ENCODE measurements at regions not wholly inside any gene's neighbourhood (a gene's known extent, or its start where the extent isn't known, plus 50 kb on each side); places are given as distances from the start of the nearest gene placed in this dataset.

DNA sequence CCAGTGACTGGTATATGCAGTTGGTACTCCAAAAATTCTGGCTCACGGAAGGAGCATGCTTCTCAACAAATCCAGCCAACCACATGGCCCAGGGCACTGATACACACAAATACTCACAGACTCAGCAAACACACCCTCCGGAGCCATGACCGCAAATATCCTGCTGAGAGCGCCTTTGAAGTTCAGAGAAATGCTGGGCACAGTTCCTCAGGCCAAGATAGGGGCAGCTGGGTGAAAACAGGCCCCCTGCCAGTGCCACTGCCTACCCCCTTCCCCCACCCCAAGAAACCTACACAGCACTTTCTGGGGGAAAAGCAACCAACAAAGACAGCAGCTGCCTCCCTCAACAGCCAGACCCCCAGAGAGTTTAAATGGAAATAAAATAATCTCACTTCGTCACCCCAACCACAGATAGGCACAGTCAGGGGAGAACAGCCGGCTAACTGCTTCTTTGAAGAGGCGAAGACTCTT, 120.0 kb downstream of the C5orf15 start:
- TF ChIP-seq, protein P1, sequence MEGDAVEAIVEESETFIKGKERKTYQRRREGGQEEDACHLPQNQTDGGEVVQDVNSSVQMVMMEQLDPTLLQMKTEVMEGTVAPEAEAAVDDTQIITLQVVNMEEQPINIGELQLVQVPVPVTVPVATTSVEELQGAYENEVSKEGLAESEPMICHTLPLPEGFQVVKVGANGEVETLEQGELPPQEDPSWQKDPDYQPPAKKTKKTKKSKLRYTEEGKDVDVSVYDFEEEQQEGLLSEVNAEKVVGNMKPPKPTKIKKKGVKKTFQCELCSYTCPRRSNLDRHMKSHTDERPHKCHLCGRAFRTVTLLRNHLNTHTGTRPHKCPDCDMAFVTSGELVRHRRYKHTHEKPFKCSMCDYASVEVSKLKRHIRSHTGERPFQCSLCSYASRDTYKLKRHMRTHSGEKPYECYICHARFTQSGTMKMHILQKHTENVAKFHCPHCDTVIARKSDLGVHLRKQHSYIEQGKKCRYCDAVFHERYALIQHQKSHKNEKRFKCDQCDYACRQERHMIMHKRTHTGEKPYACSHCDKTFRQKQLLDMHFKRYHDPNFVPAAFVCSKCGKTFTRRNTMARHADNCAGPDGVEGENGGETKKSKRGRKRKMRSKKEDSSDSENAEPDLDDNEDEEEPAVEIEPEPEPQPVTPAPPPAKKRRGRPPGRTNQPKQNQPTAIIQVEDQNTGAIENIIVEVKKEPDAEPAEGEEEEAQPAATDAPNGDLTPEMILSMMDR (conservative IDR thresholded peaks at IDR 0.05; ENCODE audit: low read depth, low read length) = no peak
- no peak overlapping the region for H3K4me3 ChIP-seq (ENCODE audit: low read depth, low read length)
- no peak for DNase-seq (ENCODE audit: low read depth)

DNA sequence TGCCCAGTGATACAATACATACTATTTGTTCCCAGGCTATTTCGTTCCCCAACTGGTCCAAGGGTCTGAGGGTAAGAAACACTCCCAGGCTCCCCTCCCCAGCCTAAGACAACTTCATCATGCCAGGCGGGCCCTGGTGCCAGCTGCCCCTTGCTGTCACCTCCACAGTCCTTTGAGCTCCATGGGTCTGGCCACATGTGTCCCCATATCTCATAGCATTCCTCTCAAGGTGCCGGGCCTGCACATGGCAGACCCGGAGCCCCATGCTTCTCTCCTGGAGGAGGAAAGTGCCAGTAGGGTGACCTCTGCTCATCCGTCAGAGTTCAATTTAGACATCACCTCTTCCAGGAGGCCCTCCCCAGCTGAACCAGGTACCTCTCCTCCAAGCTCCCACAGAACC, 120.5 kb downstream of the C5orf15 start:
- TF ChIP-seq, protein P1 (conservative IDR thresholded peaks at IDR 0.05; ENCODE audit: low read depth, low read length) = no peak
- H3K4me3 ChIP-seq (ENCODE audit: low read depth, low read length) = no peak overlapping the region
- DNase-seq (ENCODE audit: low read depth) = no peak

DNA sequence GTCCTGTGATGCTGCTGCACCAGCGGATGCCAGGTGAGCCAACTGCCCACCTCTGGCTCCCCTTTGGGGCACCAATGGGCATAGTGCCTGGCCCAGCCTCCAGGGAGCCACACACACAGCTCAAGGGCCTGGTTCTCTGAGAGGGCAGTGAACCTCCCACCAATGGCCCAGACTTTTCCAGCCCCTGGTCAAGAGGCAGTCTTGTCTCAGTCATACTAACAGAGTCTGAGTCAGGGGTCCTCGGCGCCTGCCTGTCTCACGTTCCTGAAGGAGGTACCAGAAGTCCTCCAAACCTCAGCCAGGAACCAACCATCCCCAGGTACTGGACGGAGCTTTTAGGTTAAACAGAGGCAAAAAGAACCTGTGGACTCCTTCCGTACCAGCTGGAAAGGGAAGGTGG, 121.1 kb downstream of the C5orf15 start:
- TF ChIP-seq, protein P1 (conservative IDR thresholded peaks at IDR 0.05; ENCODE audit: low read depth, low read length) = no peak
- H3K4me3 ChIP-seq (ENCODE audit: low read depth, low read length) = no peak overlapping the region
- no peak for DNase-seq (ENCODE audit: low read depth)

DNA sequence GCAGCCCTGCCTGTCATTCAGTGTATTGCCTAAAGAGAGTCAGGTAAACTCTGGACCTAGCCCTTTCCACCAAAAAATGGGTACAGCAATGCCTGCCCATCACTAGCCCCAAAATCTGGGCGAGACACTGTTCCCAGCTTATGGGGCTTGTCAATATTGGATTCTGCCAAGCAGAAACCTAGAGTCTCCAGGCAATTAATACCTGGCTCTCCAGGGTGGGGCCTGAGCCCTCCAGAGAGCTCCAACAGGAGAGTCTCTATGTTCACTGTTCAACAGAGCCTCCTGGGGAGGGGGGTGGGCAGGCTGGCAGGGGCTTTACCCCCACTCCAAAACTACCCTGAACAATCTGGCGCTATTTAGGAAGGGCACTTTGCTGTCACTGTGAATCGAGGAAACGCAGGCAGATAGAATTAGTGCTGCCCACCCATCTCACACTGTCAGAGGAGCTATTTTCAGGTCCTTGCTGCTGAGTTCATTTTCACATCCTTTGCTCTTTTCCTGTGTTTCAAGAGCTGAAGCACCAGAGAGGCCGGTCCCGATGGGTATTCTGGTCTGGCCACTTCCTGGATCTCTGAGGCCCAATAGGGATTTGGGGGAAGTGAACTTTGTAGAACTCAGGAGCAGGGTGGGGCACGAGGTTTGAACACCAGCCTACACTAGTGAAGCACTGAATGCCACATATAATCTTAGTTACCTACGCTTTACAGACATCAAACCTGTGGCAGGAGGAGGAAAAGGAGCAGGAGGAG, 121.8 kb downstream of the C5orf15 start:
- TF ChIP-seq, protein P1 (conservative IDR thresholded peaks at IDR 0.05; ENCODE audit: low read depth, low read length) = no peak
- no peak overlapping the region for H3K4me3 ChIP-seq (ENCODE audit: low read depth, low read length)
- DNase-seq (ENCODE audit: low read depth) = no peak

DNA sequence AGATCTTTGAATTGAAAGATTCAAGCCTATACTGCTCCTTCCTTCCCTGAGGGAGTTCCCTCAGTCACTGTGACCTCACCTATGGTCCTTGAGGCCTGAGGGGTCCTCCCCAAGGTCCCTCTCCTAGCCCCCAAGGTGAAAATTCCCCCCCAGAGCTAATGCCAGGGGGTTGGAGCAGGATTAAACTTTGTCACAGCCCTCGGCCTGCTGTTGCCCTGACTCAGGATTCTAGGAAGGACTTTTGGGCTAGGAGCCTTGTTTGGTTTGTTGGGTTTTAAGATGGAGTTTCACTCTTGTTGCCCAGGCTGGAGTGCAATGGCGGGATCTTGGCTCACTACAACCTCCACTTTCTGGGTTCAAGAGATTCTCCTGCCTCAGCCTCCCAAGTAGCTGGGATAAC, 123.2 kb downstream of the C5orf15 start:
- TF ChIP-seq, protein P1 (conservative IDR thresholded peaks at IDR 0.05; ENCODE audit: low read depth, low read length) = no peak
- no peak for DNase-seq (ENCODE audit: low read depth)
- H3K4me3 ChIP-seq (ENCODE audit: low read depth, low read length) = no peak overlapping the region

DNA sequence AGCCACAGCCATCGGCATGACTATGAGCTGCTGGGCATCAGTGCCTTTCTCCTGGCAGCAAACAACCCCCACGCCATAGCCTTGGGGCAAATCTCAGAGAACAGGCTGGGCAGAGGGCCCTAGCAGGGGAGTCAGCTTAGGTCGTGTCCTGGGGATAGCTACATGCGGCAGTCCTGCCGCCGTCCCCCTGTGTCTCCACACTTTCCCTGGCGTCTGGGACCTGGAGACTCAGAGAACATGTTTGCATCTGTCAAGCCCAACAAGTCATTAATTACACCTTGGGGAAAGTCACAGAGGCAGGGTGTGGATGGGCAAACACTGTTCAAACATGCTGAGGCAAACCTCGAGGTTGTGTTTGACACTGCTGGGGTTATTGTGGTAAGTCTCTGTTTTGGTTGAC, 123.6 kb downstream of the C5orf15 start:
- DNase-seq (ENCODE audit: low read depth) = no peak
- no peak overlapping the region for H3K4me3 ChIP-seq (ENCODE audit: low read depth, low read length)
- TF ChIP-seq, protein P1 (conservative IDR thresholded peaks at IDR 0.05; ENCODE audit: low read depth, low read length) = no peak

DNA sequence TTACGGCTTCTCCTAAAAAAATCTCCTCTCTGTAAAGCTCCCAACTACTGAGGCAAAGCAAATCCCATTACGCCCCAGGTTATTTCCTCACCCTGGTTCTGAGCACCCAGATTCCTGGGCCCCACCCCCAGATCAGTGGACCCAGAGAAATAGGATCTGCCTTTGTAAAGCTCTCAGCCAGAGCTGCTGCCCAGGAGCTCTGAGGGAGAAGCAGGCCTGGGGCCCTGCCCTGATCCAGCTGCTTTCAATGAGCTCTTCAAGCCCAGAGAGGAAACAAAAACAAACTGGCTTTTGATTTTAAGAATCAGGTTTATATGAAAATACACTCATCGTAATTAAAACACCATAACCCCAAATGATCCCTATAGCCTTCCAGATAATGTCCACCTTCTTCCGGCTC, 124.5 kb downstream of the C5orf15 start:
- TF ChIP-seq, protein P1 (conservative IDR thresholded peaks at IDR 0.05; ENCODE audit: low read depth, low read length) = no peak
- DNase-seq (ENCODE audit: low read depth) = no peak
- no peak overlapping the region for H3K4me3 ChIP-seq (ENCODE audit: low read depth, low read length)
